ENCODE measurements at regions not wholly inside any gene's neighbourhood (a gene's known extent, or its start where the extent isn't known, plus 50 kb on each side); places are given as distances from the start of the nearest gene placed in this dataset.

GRCh38 chr13:73842626-73843025 is 291.6 kb downstream of the KLF12 start:
- TF ChIP-seq SIN3A (IDR thresholded peaks at IDR 0.05; ENCODE audit: borderline replicate concordance, insufficient read depth, low read length) (no peak), TAF1 (IDR thresholded peaks at IDR 0.05; ENCODE audit: borderline replicate concordance, insufficient read depth, low read length) (no peak), FOXP2 (optimal IDR thresholded peaks at IDR 0.05; ENCODE audit: borderline replicate concordance, extremely low read depth, extremely low read length, insufficient read depth) (no peak), REST (IDR thresholded peaks at IDR 0.05; ENCODE audit: insufficient read depth in 1 of 2, low read depth in 2 of 2, low read length in 2 of 2) (no peak), POLR2AphosphoS5 (IDR thresholded peaks at IDR 0.05; ENCODE audit: low read depth, low read length) (no peak)

- no peak for TF ChIP-seq REST (IDR thresholded peaks at IDR 0.05; ENCODE audit: insufficient read depth in 1 of 2, low read depth in 2 of 2, low read length in 2 of 2)
- no peak for TF ChIP-seq POLR2AphosphoS5 (IDR thresholded peaks at IDR 0.05; ENCODE audit: low read depth, low read length)
- TF ChIP-seq FOXP2 (optimal IDR thresholded peaks at IDR 0.05; ENCODE audit: borderline replicate concordance, extremely low read depth, extremely low read length, insufficient read depth) = no peak
- no peak for TF ChIP-seq TAF1 (IDR thresholded peaks at IDR 0.05; ENCODE audit: borderline replicate concordance, insufficient read depth, low read length)
- TF ChIP-seq SIN3A (IDR thresholded peaks at IDR 0.05; ENCODE audit: borderline replicate concordance, insufficient read depth, low read length) = no peak
Measured at GRCh38 chr13:73842184-73842583, 292.0 kb downstream of the KLF12 start.

- TF ChIP-seq REST (IDR thresholded peaks at IDR 0.05; ENCODE audit: insufficient read depth in 1 of 2, low read depth in 2 of 2, low read length in 2 of 2) (no peak), FOXP2 (optimal IDR thresholded peaks at IDR 0.05; ENCODE audit: borderline replicate concordance, extremely low read depth, extremely low read length, insufficient read depth) (no peak), POLR2AphosphoS5 (IDR thresholded peaks at IDR 0.05; ENCODE audit: low read depth, low read length) (no peak), TAF1 (IDR thresholded peaks at IDR 0.05; ENCODE audit: borderline replicate concordance, insufficient read depth, low read length) (no peak), SIN3A (IDR thresholded peaks at IDR 0.05; ENCODE audit: borderline replicate concordance, insufficient read depth, low read length) (no peak)
Measured at GRCh38 chr13:73837147-73837546, 297.1 kb downstream of the KLF12 start.

- TF ChIP-seq POLR2AphosphoS5 (IDR thresholded peaks at IDR 0.05; ENCODE audit: low read depth, low read length) (no peak), REST (IDR thresholded peaks at IDR 0.05; ENCODE audit: insufficient read depth in 1 of 2, low read depth in 2 of 2, low read length in 2 of 2) (no peak), FOXP2 (optimal IDR thresholded peaks at IDR 0.05; ENCODE audit: borderline replicate concordance, extremely low read depth, extremely low read length, insufficient read depth) (no peak), SIN3A (IDR thresholded peaks at IDR 0.05; ENCODE audit: borderline replicate concordance, insufficient read depth, low read length) (no peak)
Measured at GRCh38 chr13:73835138-73835721, 299.0 kb downstream of the KLF12 start.

Measured in PFSK-1 (cell line).